Lower leg skin (tissue), 3 donors: ENCODE measurements at regions not wholly inside any gene's neighbourhood (a gene's known extent, or its start where the extent isn't known, plus 50 kb on each side); places are given as distances from the start of the nearest gene placed in this dataset.

Experiments used
- CTCF ChIP-seq, 3 donors: fragments of 450-650 bp; IDR thresholded peaks; one replicate each; pipeline ENCODE4 v1.5.1; 2016; ENCODE audit warnings: antibody characterized with exemption in 3 of 3, mild to moderate bottlenecking in 3 of 3, moderate library complexity in 2 of 3
- POLR2A ChIP-seq, 2 donors: fragments of 450-650 bp; IDR thresholded peaks; one replicate each; pipeline ENCODE4 v1.6.1; 2016 to 2017; ENCODE audit warnings: antibody characterized with exemption in 2 of 2, mild to moderate bottlenecking in 1 of 2, moderate library complexity in 1 of 2

DNA sequence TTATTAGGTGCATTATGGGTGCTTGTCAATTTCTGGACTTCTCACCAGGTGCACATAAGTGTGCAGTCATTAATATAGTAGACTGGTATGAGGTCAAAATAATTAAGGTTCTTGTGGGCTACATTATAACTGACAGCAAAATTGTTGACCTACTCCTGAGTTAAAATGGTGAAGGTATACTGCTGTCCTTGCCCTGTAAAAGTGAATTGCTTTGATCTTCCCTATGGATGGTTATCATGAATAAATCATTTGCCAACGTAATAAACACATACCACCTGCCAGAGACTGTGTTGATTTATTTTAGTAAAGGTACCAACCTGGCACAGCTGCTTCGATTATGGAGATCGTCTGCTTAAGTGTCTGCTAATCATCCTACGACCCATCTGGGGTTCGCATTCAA lies 201.6 kb upstream of the KCNK2 start:
- TF ChIP-seq POLR2A (IDR thresholded peaks at IDR 0.05) (no peak), CTCF (IDR thresholded peaks at IDR 0.05) (no peak)
